Fibroblast of skin of scalp (primary cell): ENCODE measurements at regions not wholly inside any gene's neighbourhood (a gene's known extent, or its start where the extent isn't known, plus 50 kb on each side); places are given as distances from the start of the nearest gene placed in this dataset.
A peak's percentile ranks its signal among the peaks of the same experiment; 100 is the strongest.
"Not testable (repeated sequence)": the region's sequence is repeated elsewhere in the genome, so short reads cannot be mapped to it uniquely, and the experiment has no call there.

Experiments
- DNase-seq: peaks from one replicate; pipeline ENCODE4 v3.0.0-alpha.2; 2013

- no peak for DNase-seq
Observed at GRCh38 chr5:115435778-115436712, 108.5 kb downstream of the FEM1C start.

- DNase-seq = no peak
Observed at GRCh38 chr5:115435065-115435777, 109.4 kb downstream of the FEM1C start.

GRCh38 chr5:115433918-115434317 is 110.7 kb downstream of the FEM1C start:
- DNase-seq = no peak

- DNase-seq = no peak
Observed at GRCh38 chr5:115432691-115433090, 111.9 kb downstream of the FEM1C start.

GRCh38 chr5:115431116-115431515 is 113.5 kb downstream of the FEM1C start:
- DNase-seq = no peak

- no peak for DNase-seq
Observed at GRCh38 chr5:115430374-115430773, 114.2 kb downstream of the FEM1C start.

- no peak for DNase-seq
Observed at GRCh38 chr5:115429345-115429940, 115.1 kb downstream of the FEM1C start.

GRCh38 chr5:115428676-115429075 is 115.9 kb downstream of the FEM1C start:
- no peak for DNase-seq

GRCh38 chr5:115428248-115428647 is 116.3 kb downstream of the FEM1C start:
- DNase-seq = no peak

- no peak for DNase-seq
Observed at GRCh38 chr5:115424446-115424845, 120.1 kb downstream of the FEM1C start.

GRCh38 chr5:115424030-115424429 is 120.5 kb downstream of the FEM1C start:
- DNase-seq = no peak

GRCh38 chr5:115423541-115423940 is 121.0 kb downstream of the FEM1C start:
- DNase-seq = peak; percentile 11

GRCh38 chr5:115423051-115423450 is 121.5 kb downstream of the FEM1C start:
- DNase-seq = peak; percentile 56

- DNase-seq = not testable (repeated sequence)
Observed at GRCh38 chr5:115420812-115421211, 123.8 kb downstream of the FEM1C start.

GRCh38 chr5:115419846-115420585 is 123.6 kb upstream of the CCDC112 start:
- peak; percentile 95 for DNase-seq

- DNase-seq = no peak
Observed at GRCh38 chr5:115418788-115419187, 122.3 kb upstream of the CCDC112 start.

GRCh38 chr5:115417076-115417475 is 120.6 kb upstream of the CCDC112 start:
- no peak for DNase-seq

- DNase-seq = peak; percentile 39
Observed at GRCh38 chr5:115415143-115415491, 118.7 kb upstream of the CCDC112 start.

- DNase-seq = peak; percentile 87
Observed at GRCh38 chr5:115414406-115415142, 118.1 kb upstream of the CCDC112 start.

- no peak for DNase-seq
Observed at GRCh38 chr5:115413651-115414050, 117.2 kb upstream of the CCDC112 start.

GRCh38 chr5:115409094-115409493 is 112.6 kb upstream of the CCDC112 start:
- no peak for DNase-seq
